ENCODE measurements at regions not wholly inside any gene's neighbourhood (a gene's known extent, or its start where the extent isn't known, plus 50 kb on each side); places are given as distances from the start of the nearest gene placed in this dataset.

- no peak for DNase-seq
- H3K9me3 Mint-ChIP-seq (ENCODE audit: unreplicated experiment) = peaks cover 3% of the 10 kb centered on the region
These were observed 273.1 kb downstream of the LRATD1 start for GRCh38 chr2:14905571-14905970.

GRCh38 chr2:14907014-14907612 is 274.6 kb downstream of the LRATD1 start:
- Mint-ChIP-seq H3K4me1 (ENCODE audit: low read depth, unreplicated experiment) (peaks cover 8% of the 10 kb centered on the region), H3K4me3 (ENCODE audit: unreplicated experiment) (no peak overlapping the region), H3K9me3 (ENCODE audit: unreplicated experiment) (peaks cover 3% of the 10 kb centered on the region), H3K27ac (ENCODE audit: unreplicated experiment) (peak overlapping the region; percentile 41), H3K27me3 (ENCODE audit: unreplicated experiment) (no peaks in the 10 kb centered on the region), H3K36me3 (ENCODE audit: unreplicated experiment) (peaks cover 5% of the 10 kb centered on the region)
- no peak for TF ChIP-seq CTCF (IDR thresholded peaks at IDR 0.05; ENCODE audit: partially characterized antibody, unreplicated experiment)
- no peak for DNase-seq

More at GRCh38 chr2:14905571-14905970, 273.1 kb downstream of the LRATD1 start:
- no peak for TF ChIP-seq CTCF (IDR thresholded peaks at IDR 0.05; ENCODE audit: partially characterized antibody, unreplicated experiment)
- H3K27ac Mint-ChIP-seq (ENCODE audit: unreplicated experiment) = no peak overlapping the region
- H3K4me1 Mint-ChIP-seq (ENCODE audit: low read depth, unreplicated experiment) = peaks cover 8% of the 10 kb centered on the region
- H3K27me3 Mint-ChIP-seq (ENCODE audit: unreplicated experiment) = no peaks in the 10 kb centered on the region
- peaks cover 5% of the 10 kb centered on the region for H3K36me3 Mint-ChIP-seq (ENCODE audit: unreplicated experiment)
- H3K4me3 Mint-ChIP-seq (ENCODE audit: unreplicated experiment) = no peak overlapping the region

- H3K4me1 Mint-ChIP-seq (ENCODE audit: low read depth, unreplicated experiment) = peaks cover 8% of the 10 kb centered on the region
- no peak for TF ChIP-seq CTCF (IDR thresholded peaks at IDR 0.05; ENCODE audit: partially characterized antibody, unreplicated experiment)
- DNase-seq = no peak
- H3K27me3 Mint-ChIP-seq (ENCODE audit: unreplicated experiment) = no peaks in the 10 kb centered on the region
- no peak overlapping the region for H3K27ac Mint-ChIP-seq (ENCODE audit: unreplicated experiment)
- no peak overlapping the region for H3K4me3 Mint-ChIP-seq (ENCODE audit: unreplicated experiment)
- H3K36me3 Mint-ChIP-seq (ENCODE audit: unreplicated experiment) = no peaks in the 10 kb centered on the region
- peaks cover 3% of the 10 kb centered on the region for H3K9me3 Mint-ChIP-seq (ENCODE audit: unreplicated experiment)
These were observed 277.3 kb downstream of the LRATD1 start for GRCh38 chr2:14909795-14910194.

GRCh38 chr2:14910654-14911053 is 278.1 kb downstream of the LRATD1 start:
- Mint-ChIP-seq H3K4me1 (ENCODE audit: low read depth, unreplicated experiment) (peaks cover 8% of the 10 kb centered on the region), H3K4me3 (ENCODE audit: unreplicated experiment) (no peak overlapping the region), H3K36me3 (ENCODE audit: unreplicated experiment) (no peaks in the 10 kb centered on the region), H3K27ac (ENCODE audit: unreplicated experiment) (no peak overlapping the region), H3K9me3 (ENCODE audit: unreplicated experiment) (peaks cover 3% of the 10 kb centered on the region), H3K27me3 (ENCODE audit: unreplicated experiment) (no peaks in the 10 kb centered on the region)
- no peak for DNase-seq
- TF ChIP-seq CTCF (IDR thresholded peaks at IDR 0.05; ENCODE audit: partially characterized antibody, unreplicated experiment) = no peak

- no peak overlapping the region for H3K27ac Mint-ChIP-seq (ENCODE audit: unreplicated experiment)
- H3K9me3 Mint-ChIP-seq (ENCODE audit: unreplicated experiment) = peaks cover 2% of the 10 kb centered on the region
- H3K4me1 Mint-ChIP-seq (ENCODE audit: low read depth, unreplicated experiment) = peaks cover 3% of the 10 kb centered on the region
- H3K27me3 Mint-ChIP-seq (ENCODE audit: unreplicated experiment) = no peaks in the 10 kb centered on the region
- no peak for DNase-seq
- H3K36me3 Mint-ChIP-seq (ENCODE audit: unreplicated experiment) = no peaks in the 10 kb centered on the region
- no peak overlapping the region for H3K4me3 Mint-ChIP-seq (ENCODE audit: unreplicated experiment)
- no peak for TF ChIP-seq CTCF (IDR thresholded peaks at IDR 0.05; ENCODE audit: partially characterized antibody, unreplicated experiment)
These were observed 283.5 kb downstream of the LRATD1 start for GRCh38 chr2:14915983-14916382.
